Left renal pelvis (tissue), 4 donors: ENCODE measurements at regions not wholly inside any gene's neighbourhood (a gene's known extent, or its start where the extent isn't known, plus 50 kb on each side); places are given as distances from the start of the nearest gene placed in this dataset.

Experiments
- DNase-seq, 4 donors: peaks; one replicate each; pipeline ENCODE4 v3.0.0-alpha.2; 2013; ENCODE audit warnings: low read depth in 4 of 4, low spot score in 3 of 4

GRCh38 chr5:145708169-145708568 is 127.0 kb downstream of the PRELID2 start:
- DNase-seq: no peak

GRCh38 chr5:145704724-145705123 is 130.4 kb downstream of the PRELID2 start:
- no peak for DNase-seq

GRCh38 chr5:145703856-145704255 is 131.3 kb downstream of the PRELID2 start:
- DNase-seq: no peak

- no peak for DNase-seq
Observed at GRCh38 chr5:145701404-145701803, 133.7 kb downstream of the PRELID2 start.

GRCh38 chr5:145699846-145700245 is 135.3 kb downstream of the PRELID2 start:
- DNase-seq: no peak

- DNase-seq: no peak
Observed at GRCh38 chr5:145697251-145697990, 137.7 kb downstream of the PRELID2 start.

- DNase-seq: no peak
Observed at GRCh38 chr5:145689235-145689634, 145.9 kb downstream of the PRELID2 start.

GRCh38 chr5:145687943-145688342 is 147.2 kb downstream of the PRELID2 start:
- DNase-seq: no peak

GRCh38 chr5:145685417-145685816 is 149.7 kb downstream of the PRELID2 start:
- DNase-seq: no peak

- DNase-seq: no peak
Observed at GRCh38 chr5:145683431-145683830, 151.7 kb downstream of the PRELID2 start.

GRCh38 chr5:145682197-145682899 is 152.8 kb downstream of the PRELID2 start:
- no peak for DNase-seq

- DNase-seq: no peak
Observed at GRCh38 chr5:145681686-145682085, 153.5 kb downstream of the PRELID2 start.

- no peak for DNase-seq
Observed at GRCh38 chr5:145681216-145681615, 153.9 kb downstream of the PRELID2 start.

- no peak for DNase-seq
Observed at GRCh38 chr5:145680767-145681166, 154.4 kb downstream of the PRELID2 start.

GRCh38 chr5:145680169-145680568 is 155.0 kb downstream of the PRELID2 start:
- DNase-seq: no peak

- no peak for DNase-seq
Observed at GRCh38 chr5:145678255-145678654, 156.9 kb downstream of the PRELID2 start.

GRCh38 chr5:145673786-145674185 is 161.4 kb downstream of the PRELID2 start:
- DNase-seq: no peak

- no peak for DNase-seq
Observed at GRCh38 chr5:145668714-145669113, 166.4 kb downstream of the PRELID2 start.

- DNase-seq: no peak
Observed at GRCh38 chr5:145667742-145668141, 167.4 kb downstream of the PRELID2 start.

GRCh38 chr5:145666591-145666990 is 168.6 kb downstream of the PRELID2 start:
- no peak for DNase-seq

- no peak for DNase-seq
Observed at GRCh38 chr5:145661737-145662485, 173.2 kb downstream of the PRELID2 start.
